Parathyroid adenoma (tissue), 2 donors: ENCODE measurements at regions not wholly inside any gene's neighbourhood (a gene's known extent, or its start where the extent isn't known, plus 50 kb on each side); places are given as distances from the start of the nearest gene placed in this dataset.

ENCODE experiments used
- H2AFZ ChIP-seq: fragments of 300-600 bp; sonication (generic); one replicate; pipeline ENCODE4 v1.7.0; 2017; ENCODE audit warnings: antibody characterized with exemption, mild to moderate bottlenecking
- H3K27ac ChIP-seq: fragments of 300-600 bp; sonication (generic); one replicate; pipeline ENCODE4 v1.7.0; 2017
- H3K27me3 ChIP-seq: fragments of 300-600 bp; sonication (generic); one replicate; pipeline ENCODE4 v1.7.0; 2017; ENCODE audit warnings: low read length; ENCODE audit not compliant: control insufficient read depth, insufficient read depth
- H3K36me3 ChIP-seq: fragments of 300-600 bp; sonication (generic); one replicate; pipeline ENCODE4 v1.7.0; 2017; ENCODE audit warnings: low read length; ENCODE audit not compliant: control insufficient read depth, insufficient read depth
- H3K4me1 ChIP-seq: fragments of 300-600 bp; sonication (generic); one replicate; pipeline ENCODE4 v1.7.0; 2017; ENCODE audit warnings: control low read depth
- H3K4me2 ChIP-seq: fragments of 300-600 bp; sonication (generic); one replicate; pipeline ENCODE4 v1.7.0; 2017; ENCODE audit warnings: low read length
- H3K4me3 ChIP-seq: fragments of 300-600 bp; sonication (generic); one replicate; pipeline ENCODE4 v1.7.0; 2017; ENCODE audit warnings: low read depth, low read length
- H3K79me2 ChIP-seq: fragments of 300-600 bp; sonication (generic); one replicate; pipeline ENCODE4 v1.7.0; 2017; ENCODE audit warnings: control low read depth
- H3K9ac ChIP-seq: fragments of 300-600 bp; sonication (generic); one replicate; pipeline ENCODE4 v1.7.0; 2017; ENCODE audit warnings: mild to moderate bottlenecking
- H3K9me3 ChIP-seq: fragments of 300-600 bp; sonication (generic); one replicate; pipeline ENCODE4 v1.7.0; 2017; ENCODE audit warnings: low read length; ENCODE audit not compliant: control insufficient read depth
- TF ChIP-seq, protein P1 (sequence below): fragments of 300-600 bp; sonication (generic); IDR thresholded peaks from one replicate; pipeline ENCODE4 v1.7.0; 2017; ENCODE audit warnings: antibody characterized with exemption, mild to moderate bottlenecking
- donor health status: primary hyperparathyroidism.

DNA sequence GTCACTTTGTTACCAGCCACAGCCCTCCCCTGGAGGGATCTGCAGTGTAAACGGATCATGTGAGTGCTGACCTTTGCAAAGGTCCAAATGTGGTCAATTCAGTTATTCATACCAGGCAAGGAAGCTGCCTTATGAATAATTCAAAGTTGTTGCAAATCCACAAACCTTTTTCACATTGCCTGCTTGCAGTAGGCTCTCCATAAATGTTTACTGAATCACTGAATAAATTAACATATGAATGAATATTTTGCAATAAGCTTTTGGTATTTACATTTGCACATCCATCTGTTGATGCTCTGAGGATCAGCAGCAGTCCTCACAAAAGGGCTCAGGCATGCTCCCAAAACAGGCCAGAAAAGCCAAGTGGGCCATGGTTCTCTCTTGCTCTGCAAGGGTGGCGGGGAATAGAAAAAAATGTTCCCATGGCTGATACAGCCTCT is 156.8 kb downstream of the VAPA start:
- Histone ChIP-seq H3K4me2 (no peak overlapping the region), H3K36me3 (no peaks in the 10 kb centered on the region), H3K27ac (no peak overlapping the region), H2AFZ (no peak overlapping the region), H3K27me3 (no peaks in the 10 kb centered on the region), H3K79me2 (no peaks in the 10 kb centered on the region), H3K4me3 (no peak overlapping the region), H3K4me1 (peaks cover 2% of the 10 kb centered on the region), H3K9ac (no peak overlapping the region), H3K9me3 (no peaks in the 10 kb centered on the region)
- TF ChIP-seq, protein P1, sequence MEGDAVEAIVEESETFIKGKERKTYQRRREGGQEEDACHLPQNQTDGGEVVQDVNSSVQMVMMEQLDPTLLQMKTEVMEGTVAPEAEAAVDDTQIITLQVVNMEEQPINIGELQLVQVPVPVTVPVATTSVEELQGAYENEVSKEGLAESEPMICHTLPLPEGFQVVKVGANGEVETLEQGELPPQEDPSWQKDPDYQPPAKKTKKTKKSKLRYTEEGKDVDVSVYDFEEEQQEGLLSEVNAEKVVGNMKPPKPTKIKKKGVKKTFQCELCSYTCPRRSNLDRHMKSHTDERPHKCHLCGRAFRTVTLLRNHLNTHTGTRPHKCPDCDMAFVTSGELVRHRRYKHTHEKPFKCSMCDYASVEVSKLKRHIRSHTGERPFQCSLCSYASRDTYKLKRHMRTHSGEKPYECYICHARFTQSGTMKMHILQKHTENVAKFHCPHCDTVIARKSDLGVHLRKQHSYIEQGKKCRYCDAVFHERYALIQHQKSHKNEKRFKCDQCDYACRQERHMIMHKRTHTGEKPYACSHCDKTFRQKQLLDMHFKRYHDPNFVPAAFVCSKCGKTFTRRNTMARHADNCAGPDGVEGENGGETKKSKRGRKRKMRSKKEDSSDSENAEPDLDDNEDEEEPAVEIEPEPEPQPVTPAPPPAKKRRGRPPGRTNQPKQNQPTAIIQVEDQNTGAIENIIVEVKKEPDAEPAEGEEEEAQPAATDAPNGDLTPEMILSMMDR, result no peak

DNA sequence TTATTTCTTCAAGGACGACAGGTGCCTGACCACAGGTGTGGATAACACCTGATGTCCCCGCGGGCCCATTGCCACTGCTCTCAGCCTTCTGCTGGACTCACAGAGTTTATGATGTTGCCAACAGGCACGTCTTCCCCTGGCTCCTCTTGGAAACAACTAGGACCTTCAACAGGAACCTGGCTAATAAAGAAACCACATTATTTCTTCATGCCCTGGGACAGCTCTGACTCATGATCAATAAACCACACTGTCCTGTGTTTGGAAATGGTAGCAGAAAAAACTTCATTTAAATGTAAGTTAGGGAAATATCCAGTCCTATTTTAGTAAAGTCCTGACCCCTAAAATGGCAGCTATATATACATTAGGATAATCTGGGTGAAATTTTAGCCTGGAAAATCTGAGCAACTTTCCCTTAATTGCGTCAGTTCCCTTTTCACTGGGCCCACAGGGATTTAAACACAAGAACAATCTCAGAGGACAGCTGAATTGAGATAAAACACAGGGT is 158.9 kb downstream of the VAPA start:
- Histone ChIP-seq H3K79me2 (no peaks in the 10 kb centered on the region), H3K4me3 (no peak overlapping the region), H3K36me3 (no peaks in the 10 kb centered on the region), H3K27ac (no peak overlapping the region), H3K9me3 (no peaks in the 10 kb centered on the region), H3K9ac (no peak overlapping the region), H3K4me2 (no peak overlapping the region), H2AFZ (no peak overlapping the region), H3K4me1 (no peaks in the 10 kb centered on the region), H3K27me3 (no peaks in the 10 kb centered on the region)
- TF ChIP-seq, protein P1, result no peak

DNA sequence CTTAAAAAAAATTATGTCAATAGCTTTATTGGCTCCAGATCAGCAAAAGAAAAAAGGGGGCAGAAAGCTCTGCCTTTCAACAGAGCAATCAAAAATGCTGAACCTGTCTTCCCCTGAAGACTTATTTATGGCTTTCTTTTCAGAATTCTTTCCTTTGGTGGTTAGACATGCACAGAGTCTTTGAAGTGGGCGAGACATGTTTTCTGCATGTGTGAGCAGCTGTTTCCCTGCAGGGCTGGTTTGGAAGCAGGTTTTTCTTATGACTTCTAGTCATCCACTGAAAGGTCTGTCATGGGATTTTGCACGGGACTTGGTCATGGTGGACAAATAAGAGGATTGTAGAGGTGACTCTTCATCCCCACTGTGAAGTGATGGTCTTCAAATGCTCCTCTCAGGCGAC is 160.3 kb downstream of the VAPA start:
- no peak overlapping the region for H3K4me3 ChIP-seq
- H3K27me3 ChIP-seq, result no peaks in the 10 kb centered on the region
- H3K9ac ChIP-seq, result no peak overlapping the region
- no peak overlapping the region for H3K27ac ChIP-seq
- TF ChIP-seq, protein P1, result no peak
- no peak overlapping the region for H2AFZ ChIP-seq
- H3K4me2 ChIP-seq, result no peak overlapping the region
- H3K36me3 ChIP-seq, result no peaks in the 10 kb centered on the region
- no peaks in the 10 kb centered on the region for H3K79me2 ChIP-seq
- H3K9me3 ChIP-seq, result no peaks in the 10 kb centered on the region
- H3K4me1 ChIP-seq, result no peaks in the 10 kb centered on the region

DNA sequence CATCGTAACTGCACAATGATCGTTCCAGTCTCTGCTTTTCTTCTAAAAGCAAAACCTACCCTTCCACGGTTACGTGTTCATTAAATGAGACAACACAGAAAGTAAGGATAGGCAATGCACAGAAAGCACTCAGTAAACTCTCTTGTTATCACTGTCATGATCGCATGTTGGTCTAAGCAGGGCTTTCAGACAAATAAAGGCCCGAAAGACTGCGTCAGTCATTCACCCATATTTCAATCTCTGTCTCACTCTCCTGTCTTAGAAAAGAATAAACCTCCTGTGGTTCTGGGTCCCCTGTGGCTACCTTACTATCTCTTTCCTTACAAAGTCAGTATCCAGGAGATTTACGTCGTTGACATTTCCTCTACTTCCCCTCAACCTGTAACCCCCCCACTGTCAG is 160.9 kb downstream of the VAPA start:
- no peaks in the 10 kb centered on the region for H3K9me3 ChIP-seq
- H2AFZ ChIP-seq, result no peak overlapping the region
- H3K4me2 ChIP-seq, result no peak overlapping the region
- H3K27ac ChIP-seq, result no peak overlapping the region
- H3K79me2 ChIP-seq, result no peaks in the 10 kb centered on the region
- H3K9ac ChIP-seq, result no peak overlapping the region
- no peak overlapping the region for H3K4me3 ChIP-seq
- no peaks in the 10 kb centered on the region for H3K27me3 ChIP-seq
- no peaks in the 10 kb centered on the region for H3K36me3 ChIP-seq
- TF ChIP-seq, protein P1, result no peak
- H3K4me1 ChIP-seq, result no peaks in the 10 kb centered on the region

DNA sequence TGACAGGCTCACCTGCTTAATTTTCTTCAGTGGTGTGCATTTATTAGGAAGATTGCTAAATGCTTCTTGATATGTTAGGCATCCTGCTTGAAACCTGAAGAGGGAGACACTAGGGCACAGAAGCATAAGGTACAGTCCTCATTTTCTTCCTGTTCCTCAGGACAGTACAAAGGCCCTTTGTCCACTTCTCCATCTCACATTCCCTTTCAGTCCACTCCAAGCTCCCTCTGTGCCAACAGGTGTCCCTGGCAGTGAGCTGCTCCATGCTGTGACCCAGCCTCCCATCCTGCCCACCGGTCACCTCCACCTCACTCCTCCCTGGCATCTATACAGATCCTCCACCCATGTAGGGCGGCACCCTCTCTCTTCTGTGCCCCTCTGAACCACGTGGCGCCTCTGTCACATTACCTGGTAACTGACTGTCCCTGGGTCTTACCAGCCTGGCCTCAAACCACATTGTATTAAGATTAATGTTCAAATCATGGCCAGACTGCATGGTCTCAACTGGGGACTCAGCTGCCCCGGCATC is 162.8 kb downstream of the VAPA start:
- Histone ChIP-seq H3K27me3 (no peaks in the 10 kb centered on the region), H3K9me3 (no peaks in the 10 kb centered on the region), H3K4me2 (no peak overlapping the region), H2AFZ (no peak overlapping the region), H3K79me2 (no peaks in the 10 kb centered on the region), H3K36me3 (no peaks in the 10 kb centered on the region), H3K9ac (no peak overlapping the region), H3K27ac (no peak overlapping the region), H3K4me1 (peaks cover 3% of the 10 kb centered on the region), H3K4me3 (no peak overlapping the region)
- TF ChIP-seq, protein P1, result no peak
